H1 (cell line): ENCODE measurements at regions not wholly inside any gene's neighbourhood (a gene's known extent, or its start where the extent isn't known, plus 50 kb on each side); places are given as distances from the start of the nearest gene placed in this dataset.
A peak's percentile ranks its signal among the peaks of the same experiment; 100 is the strongest.

Source experiments
- CTCF ChIA-PET: fragments of 300-600 bp; sonication (Branson Sonifier 250); formaldehyde crosslinking; loops from one replicate; lab custom pipeline; 2021; ENCODE audit not compliant: partially characterized antibody; lab: Charles Lee
- POLR2A ChIA-PET: fragments of 300-600 bp; sonication (Branson Sonifier 250); formaldehyde crosslinking; loops from one replicate; lab custom pipeline; 2021; ENCODE audit warnings: inconsistent platforms; ENCODE audit not compliant: partially characterized antibody; lab: Charles Lee
- DNase-seq, 2 experiments: peaks; one replicate each; pipeline versions ENCODE4 v3.0.0 to v3.0.0-alpha.2; 2010 to 2022; ENCODE audit warnings: low spot score in 2 of 2, low read depth in 1 of 2, mixed read lengths in 1 of 2
- FAIRE-seq: peaks from 2 replicates; lab custom pipeline; 2011; peaks lifted over from hg19 to GRCh38; lab: Jason Lieb, UNC
- H2AFZ ChIP-seq: 2 replicates; pipeline ENCODE4 v1.8.1; 2012; ENCODE audit warnings: low read length, inconsistent platforms
- H2AK5ac ChIP-seq: 2 replicates; pipeline ENCODE4 v1.6.1; 2013; ENCODE audit warnings: low read depth, low read length
- H2BK120ac ChIP-seq: replicated peaks from 2 replicates; pipeline ENCODE3; 2013; ENCODE audit warnings: low read depth, low read length, inconsistent platforms
- H2BK12ac ChIP-seq: 2 replicates; pipeline ENCODE4 v1.6.1; 2013; ENCODE audit warnings: low read depth, low read length
- H2BK15ac ChIP-seq: 2 replicates; pipeline ENCODE4 v1.6.1; 2013; ENCODE audit warnings: low read length
- H2BK20ac ChIP-seq: 2 replicates; pipeline ENCODE4 v1.6.1; 2013; ENCODE audit warnings: low read length
- H2BK5ac ChIP-seq: 2 replicates; pipeline ENCODE4 v1.6.1; 2013; ENCODE audit warnings: low read depth, low read length
- H3K14ac ChIP-seq: 2 replicates; pipeline ENCODE4 v1.6.1; 2013; ENCODE audit warnings: inconsistent platforms; ENCODE audit not compliant: insufficient read length
- H3K18ac ChIP-seq: 2 replicates; pipeline ENCODE4 v1.6.1; 2013; ENCODE audit warnings: low read length; ENCODE audit errors: extremely low read depth
- H3K23ac ChIP-seq: 2 replicates; pipeline ENCODE4 v1.6.1; 2013; ENCODE audit warnings: inconsistent platforms; ENCODE audit not compliant: insufficient read length
- H3K23me2 ChIP-seq: 2 replicates; pipeline ENCODE4 v1.6.1; 2013; ENCODE audit warnings: low read depth, low read length
- H3K27ac ChIP-seq: 2 replicates; pipeline ENCODE4 v1.6.1; 2011; ENCODE audit warnings: low read depth, low read length, inconsistent platforms
- H3K27me3 ChIP-seq, 4 experiments: replicated peaks in 1 of 4; 1 replicate in 1 of 4; 2 replicates in 3 of 4; pipeline versions ENCODE4 v1.6.1 to v1.8.1; 2011 to 2013; ENCODE audit warnings: low read length in 3 of 4, mild to moderate bottlenecking in 3 of 4, inconsistent platforms in 2 of 4, mixed read lengths in 2 of 4, moderate library complexity in 1 of 4; ENCODE audit not compliant: control insufficient read depth in 3 of 4, insufficient read depth in 3 of 4; ENCODE audit errors: extremely low read depth in 1 of 4
- H3K36me3 ChIP-seq, 4 experiments: 2 replicates each; pipeline versions ENCODE4 v1.6.1 to v1.8.1; 2011 to 2013; ENCODE audit warnings: mild to moderate bottlenecking in 4 of 4, low read length in 3 of 4, moderate library complexity in 2 of 4, control low read depth in 1 of 4, inconsistent platforms in 1 of 4; ENCODE audit not compliant: insufficient read depth in 4 of 4, control insufficient read depth in 2 of 4
- H3K4ac ChIP-seq: replicated peaks from 2 replicates; pipeline ENCODE3; 2013; ENCODE audit warnings: low read length, low read depth, mixed read lengths, inconsistent platforms; ENCODE audit not compliant: insufficient read length
- H3K4me1 ChIP-seq, 4 experiments: replicated peaks in 1 of 4; 1 replicate in 1 of 4; 2 replicates in 3 of 4; pipeline versions ENCODE4 v1.6.1 to v1.8.1; 2011 to 2013; ENCODE audit warnings: low read length in 3 of 4, inconsistent platforms in 2 of 4, mixed read lengths in 1 of 4; ENCODE audit not compliant: insufficient read depth in 4 of 4, control insufficient read depth in 3 of 4
- H3K4me2 ChIP-seq, 2 experiments: 2 replicates each; pipeline versions ENCODE4 v1.6.1 to v1.8.1; 2011 to 2013; ENCODE audit warnings: low read depth in 2 of 2, low read length in 2 of 2, control low read depth in 1 of 2, inconsistent platforms in 1 of 2, mild to moderate bottlenecking in 1 of 2; ENCODE audit not compliant: insufficient read depth in 1 of 2
- H3K4me3 ChIP-seq, 4 experiments: fragments of 200-600, 300-600 bp in 1 of 4; sonication (generic), shearing (Covaris generic), sonication (Bioruptor Twin) in 1 of 4; 2 replicates each; pipeline versions ENCODE4 v1.5.1 to v1.8.1; 2011 to 2016; ENCODE audit warnings: low read length in 4 of 4, low read depth in 3 of 4, control low read depth in 2 of 4, inconsistent platforms in 2 of 4, mild to moderate bottlenecking in 2 of 4, mixed read lengths in 1 of 4, moderate library complexity in 1 of 4; ENCODE audit not compliant: insufficient read depth in 2 of 4; ENCODE audit errors: extremely low read depth in 1 of 4
- H3K56ac ChIP-seq: replicated peaks from 2 replicates; pipeline ENCODE3; 2013; ENCODE audit warnings: low read depth, mild to moderate bottlenecking, mixed read lengths, low read length, inconsistent platforms; ENCODE audit not compliant: insufficient read length
- H3K79me1 ChIP-seq: 2 replicates; pipeline ENCODE4 v1.6.1; 2013; ENCODE audit warnings: low read depth, low read length, control low read depth
- H3K79me2 ChIP-seq, 2 experiments: 2 replicates each; pipeline versions ENCODE4 v1.6.1 to v1.8.1; 2012 to 2013; ENCODE audit warnings: low read length in 2 of 2, mild to moderate bottlenecking in 2 of 2, inconsistent platforms in 1 of 2; ENCODE audit not compliant: insufficient read depth in 2 of 2, control insufficient read depth in 1 of 2
- H3K9ac ChIP-seq, 4 experiments: replicated peaks in 1 of 4; 1 replicate in 1 of 4; 2 replicates in 3 of 4; pipeline versions ENCODE4 v1.6.1 to v1.8.1; 2011 to 2013; ENCODE audit warnings: low read depth in 3 of 4, low read length in 3 of 4, control low read depth in 2 of 4, mild to moderate bottlenecking in 2 of 4, moderate library complexity in 2 of 4, inconsistent platforms in 1 of 4; ENCODE audit errors: extremely low read depth in 1 of 4
- H3K9me3 ChIP-seq, 2 experiments: 2 replicates each; pipeline versions ENCODE4 v1.6.1 to v1.8.1; 2012 to 2013; ENCODE audit warnings: mild to moderate bottlenecking in 2 of 2, moderate library complexity in 2 of 2, control low read depth in 1 of 2, inconsistent platforms in 1 of 2, low read depth in 1 of 2, low read length in 1 of 2, mixed read lengths in 1 of 2; ENCODE audit not compliant: insufficient read depth in 2 of 2
- H4K20me1 ChIP-seq, 2 experiments: replicated peaks in 1 of 2; 2 replicates each; pipeline versions ENCODE3 to v1.8.1; 2011 to 2013; ENCODE audit warnings: inconsistent platforms in 2 of 2, low read length in 2 of 2, mild to moderate bottlenecking in 1 of 2; ENCODE audit not compliant: insufficient read depth in 2 of 2, control insufficient read depth in 1 of 2
- H4K5ac ChIP-seq: 2 replicates; pipeline ENCODE4 v1.6.1; 2013; ENCODE audit warnings: low read length, low read depth, mixed read lengths, inconsistent platforms; ENCODE audit not compliant: insufficient read length
- H4K8ac ChIP-seq: 2 replicates; pipeline ENCODE4 v1.8.0; 2013; ENCODE audit warnings: mild to moderate bottlenecking, moderate library complexity, low read length, inconsistent platforms; ENCODE audit not compliant: insufficient read depth; ENCODE audit errors: extremely low read depth
- H4K91ac ChIP-seq: replicated peaks from 2 replicates; pipeline ENCODE3; 2013; ENCODE audit warnings: low read length, mixed read lengths, inconsistent platforms; ENCODE audit not compliant: insufficient read length
- BRCA1 ChIP-seq: IDR thresholded peaks from 2 replicates; pipeline ENCODE4 v1.6.1; 2012; ENCODE audit warnings: low read depth, low read length, improper control_type of control experiment
- CEBPB ChIP-seq: IDR thresholded peaks from 2 replicates; pipeline ENCODE4 v1.6.1; 2012; ENCODE audit warnings: low read depth, low read length
- EP300 ChIP-seq, 2 experiments: IDR thresholded peaks; 1 replicate in 1 of 2; 2 replicates in 1 of 2; pipeline ENCODE4 v1.6.1; 2011 to 2012; ENCODE audit warnings: low read depth in 2 of 2, low read length in 2 of 2, mild to moderate bottlenecking in 2 of 2, borderline replicate concordance in 1 of 2, inconsistent platforms in 1 of 2, moderate library complexity in 1 of 2
- EZH2 ChIP-seq: fragments of 200-600 bp; sonication (generic); IDR thresholded peaks from 2 replicates; pipeline ENCODE4 v1.7.1; 2012; ENCODE audit warnings: low read depth, mild to moderate bottlenecking, moderate library complexity, low read length, inconsistent platforms; ENCODE audit not compliant: severe bottlenecking
- GTF2F1 ChIP-seq: IDR thresholded peaks from 2 replicates; pipeline ENCODE4 v1.6.1; 2012; ENCODE audit warnings: low read depth, low read length, improper control_type of control experiment, borderline replicate concordance
- KDM1A ChIP-seq: fragments of 200-600, 300-600 bp; sonication (generic); IDR thresholded peaks from 2 replicates; pipeline ENCODE4 v1.7.1; 2016; ENCODE audit warnings: mild to moderate bottlenecking, low read length, borderline replicate concordance
- RAD21 ChIP-seq, 2 experiments: IDR thresholded peaks in 1 of 2; conservative IDR thresholded peaks in 1 of 2; 2 replicates each; pipeline ENCODE4 v1.6.1; 2011; ENCODE audit warnings: low read depth in 2 of 2, low read length in 2 of 2, improper control_type of control experiment in 1 of 2, inconsistent platforms in 1 of 2, mild to moderate bottlenecking in 1 of 2, moderate library complexity in 1 of 2
- RFX5 ChIP-seq: IDR thresholded peaks from 2 replicates; pipeline ENCODE4 v1.6.1; 2011; ENCODE audit warnings: low read depth, low read length, improper control_type of control experiment, borderline replicate concordance
- SP4 ChIP-seq: IDR thresholded peaks from 2 replicates; pipeline ENCODE4 v1.6.1; 2012; ENCODE audit warnings: low read length, inconsistent platforms
- SRF ChIP-seq: IDR thresholded peaks from 2 replicates; pipeline ENCODE4 v1.6.1; 2011; ENCODE audit warnings: mild to moderate bottlenecking, low read depth, low read length, moderate library complexity
- TBP ChIP-seq: IDR thresholded peaks from 2 replicates; pipeline ENCODE4 v1.6.1; 2011; ENCODE audit warnings: low read depth, low read length, improper control_type of control experiment
- TCF12 ChIP-seq: IDR thresholded peaks from 2 replicates; pipeline ENCODE4 v1.6.1; 2011; ENCODE audit warnings: low read depth, mild to moderate bottlenecking, low read length
- ZNF274 ChIP-seq: IDR thresholded peaks from 2 replicates; pipeline ENCODE4 v1.7.0; 2012; ENCODE audit warnings: low read length, borderline replicate concordance; ENCODE audit errors: extremely low read depth
- WGBS, 2 experiments: shearing (Covaris generic) in 1 of 2; methylation state at CpG; one replicate each; pipeline versions ENCODE4 v1.1.6 to v1.1.7; 2013 to 2015; ENCODE audit warnings: low lambda C conversion rate in 2 of 2, mixed read lengths in 2 of 2, inconsistent platforms in 1 of 2, low coverage in 1 of 2, missing lambda C conversion rate in 1 of 2; ENCODE audit not compliant: insufficient replicate concordance in 2 of 2, insufficient coverage in 1 of 2, insufficient read length in 1 of 2; ENCODE audit errors: extremely low coverage in 1 of 2, missing lambda C conversion rate in 1 of 2; 5-methylcytosine and 5-hydroxymethylcytosine counted together
- TF ChIP-seq, protein P1 (sequence below): IDR thresholded peaks from 2 replicates; pipeline ENCODE4 v1.6.1; 2012; ENCODE audit warnings: inconsistent platforms

DNA sequence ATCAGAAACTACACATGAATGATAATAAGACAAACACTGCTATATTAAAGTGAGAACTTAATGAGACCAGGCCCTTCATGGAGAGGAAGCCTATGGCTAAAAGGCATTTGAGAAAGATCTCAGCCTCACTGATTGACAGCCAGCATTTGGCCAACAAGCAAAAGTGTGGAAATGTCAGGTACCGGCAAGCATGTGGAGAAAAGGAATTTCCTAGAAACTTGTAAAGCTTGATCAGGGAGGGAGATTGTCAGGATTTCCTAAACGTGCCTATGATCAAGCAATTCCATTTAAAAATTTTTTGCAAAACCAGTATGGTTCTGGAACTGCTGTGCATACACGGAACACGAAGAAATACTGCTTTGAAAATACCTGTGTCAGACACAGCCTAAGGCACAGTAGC, 220.3 kb upstream of the ATP10A start:
- no peak overlapping the region for H4K91ac ChIP-seq
- peak overlapping the region in 1 of 2 experiments; percentile 69; a peak in 1 of 4 replicates for H3K4me2 ChIP-seq
- H3K4me3 ChIP-seq: peak overlapping the region in 3 of 4 experiments; percentile 67 to 80 (median 80); a peak in 3 of 8 replicates
- H3K27me3 ChIP-seq: no peaks in the 10 kb centered on the region
- WGBS, 2 experiments: 83% methylated on average over 4 of the region's 4 CpGs; no CpG with 5 or more reads in 1 of the 2 experiments
- H3K79me2 ChIP-seq: no peaks in the 10 kb centered on the region
- H3K23ac ChIP-seq: no peak overlapping the region
- no peak overlapping the region for H2BK12ac ChIP-seq
- H2BK5ac ChIP-seq: no peak overlapping the region
- H2BK20ac ChIP-seq: 0 out of 2 replicates have a peak overlapping the region, but pooled peaks have one; percentile 35
- ChIA-PET POLR2A (interaction anchor here (1.5 kb wide), 1 partner anchor 15 kb away, joined by 4 read pairs; no protein-coding TSS in a partner anchor), CTCF (interaction anchor here (0.8 to 6.5 kb wide), 2 partner anchors 12 to 599 kb away, joined by 3 to 40 read pairs; no protein-coding TSS in a partner anchor)
- no peaks in the 10 kb centered on the region for H4K20me1 ChIP-seq
- no peak for DNase-seq
- H2BK15ac ChIP-seq: no peak overlapping the region
- peak; percentile 52 for FAIRE-seq
- H3K9me3 ChIP-seq: no peaks in the 10 kb centered on the region
- 0 out of 2 replicates have a peak overlapping the region, but pooled peaks have one; percentile 5 for H2AFZ ChIP-seq
- H3K9ac ChIP-seq: no peak overlapping the region
- no peak overlapping the region for H3K56ac ChIP-seq
- no peak overlapping the region for H3K27ac ChIP-seq
- peaks cover 1 to 9% (median 5%) of the 10 kb centered on the region in 4 experiments; a peak in 6 of 7 replicates for H3K4me1 ChIP-seq
- no peak overlapping the region for H4K5ac ChIP-seq
- H2AK5ac ChIP-seq: no peak overlapping the region
- H2BK120ac ChIP-seq: no peak overlapping the region
- H3K4ac ChIP-seq: no peak overlapping the region
- no peak overlapping the region for H3K14ac ChIP-seq
- H3K23me2 ChIP-seq: peaks cover 3% of the 10 kb centered on the region; the same call in 1 of the 2 replicates
- H3K18ac ChIP-seq: no peak overlapping the region
- no peaks in the 10 kb centered on the region; the same call in 1 of the 2 replicates for H3K79me1 ChIP-seq
- H4K8ac ChIP-seq: no peak overlapping the region
- H3K36me3 ChIP-seq: no peaks in the 10 kb centered on the region
- TF ChIP-seq SRF (no peak), KDM1A (no peak), BRCA1 (no peak), EZH2 (no peak), RAD21 (IDR thresholded peaks at IDR 0.05 in 1 of 2, conservative IDR thresholded peaks at IDR 0.05 in 1 of 2; ENCODE audit: low read depth in 2 of 2, low read length in 2 of 2) (no peak), RFX5 (no peak), TCF12 (no peak), GTF2F1 (no peak), CEBPB (no peak), EP300 (IDR thresholded peaks at IDR 0.05; ENCODE audit: borderline replicate concordance in 1 of 2, low read depth in 2 of 2, low read length in 2 of 2) (no peak), SP4 (no peak), ZNF274 (no peak), TBP (no peak)
- TF ChIP-seq, protein P1, sequence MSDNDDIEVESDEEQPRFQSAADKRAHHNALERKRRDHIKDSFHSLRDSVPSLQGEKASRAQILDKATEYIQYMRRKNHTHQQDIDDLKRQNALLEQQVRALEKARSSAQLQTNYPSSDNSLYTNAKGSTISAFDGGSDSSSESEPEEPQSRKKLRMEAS: no peak
